ENCODE measurements at regions not wholly inside any gene's neighbourhood (a gene's known extent, or its start where the extent isn't known, plus 50 kb on each side); places are given as distances from the start of the nearest gene placed in this dataset.

- no peak for TF ChIP-seq CTCF (IDR thresholded peaks at IDR 0.05)
- no peaks in the 10 kb centered on the region for H3K36me3 ChIP-seq
- H3K27ac ChIP-seq: no peak overlapping the region
- intact Hi-C loops (cut with DNase I): no loop called here
- H3K4me1 ChIP-seq: no peaks in the 10 kb centered on the region
- DNase-seq (no peak), ATAC-seq (peak; percentile 39)
- no peak overlapping the region for H3K4me3 ChIP-seq
- no peaks in the 10 kb centered on the region for H3K9me3 ChIP-seq
- H3K27me3 ChIP-seq: no peaks in the 10 kb centered on the region
Observed at GRCh38 chr2:176535467-176536113, 266.3 kb downstream of the MTX2 start.

- no peaks in the 10 kb centered on the region for H3K36me3 ChIP-seq
- H3K4me1 ChIP-seq: no peaks in the 10 kb centered on the region
- H3K9me3 ChIP-seq: no peaks in the 10 kb centered on the region
- DNase-seq: no peak
- intact Hi-C loops (cut with DNase I): no loop called here
- no peak for TF ChIP-seq CTCF (IDR thresholded peaks at IDR 0.05)
- H3K27ac ChIP-seq: no peak overlapping the region
- H3K4me3 ChIP-seq: no peak overlapping the region
- no peaks in the 10 kb centered on the region for H3K27me3 ChIP-seq
- ATAC-seq: no peak
Observed at GRCh38 chr2:176536439-176537133, 267.3 kb downstream of the MTX2 start.

- no peaks in the 10 kb centered on the region for H3K4me1 ChIP-seq
- no peak overlapping the region for H3K4me3 ChIP-seq
- no peaks in the 10 kb centered on the region for H3K36me3 ChIP-seq
- no peaks in the 10 kb centered on the region for H3K27me3 ChIP-seq
- H3K27ac ChIP-seq: no peak overlapping the region
- intact Hi-C loops (cut with DNase I): no loop called here
- no peak for DNase-seq
- ATAC-seq: no peak
- no peak for TF ChIP-seq CTCF (IDR thresholded peaks at IDR 0.05)
- H3K9me3 ChIP-seq: no peaks in the 10 kb centered on the region
Observed at GRCh38 chr2:176537932-176538331, 268.7 kb downstream of the MTX2 start.

GRCh38 chr2:176540995-176541394, 271.8 kb downstream of the MTX2 start:
- TF ChIP-seq CTCF (IDR thresholded peaks at IDR 0.05): no peak
- ATAC-seq (no peak), DNase-seq (no peak)
- intact Hi-C loops (cut with DNase I): no loop called here
- H3K27me3 ChIP-seq: peaks cover 0 to 6% of the 10 kb centered on the region in 2 donors
- no peaks in the 10 kb centered on the region for H3K4me1 ChIP-seq
- no peak overlapping the region for H3K27ac ChIP-seq
- no peaks in the 10 kb centered on the region for H3K9me3 ChIP-seq
- H3K4me3 ChIP-seq: no peak overlapping the region
- H3K36me3 ChIP-seq: no peaks in the 10 kb centered on the region

GRCh38 chr2:176542476-176542875, 273.2 kb downstream of the MTX2 start:
- Histone ChIP-seq H3K9me3 (no peaks in the 10 kb centered on the region), H3K36me3 (no peaks in the 10 kb centered on the region), H3K27ac (no peak overlapping the region), H3K27me3 (peaks cover 0 to 6% of the 10 kb centered on the region in 2 donors), H3K4me1 (no peaks in the 10 kb centered on the region), H3K4me3 (no peak overlapping the region)
- no peak for DNase-seq
- TF ChIP-seq CTCF (IDR thresholded peaks at IDR 0.05): no peak
- no peak for ATAC-seq
- intact Hi-C loops (cut with DNase I): no loop called here

All from left lung (tissue), 4 donors.